IPS DF 19.7 (cell line): ENCODE measurements at regions not wholly inside any gene's neighbourhood (a gene's known extent, or its start where the extent isn't known, plus 50 kb on each side); places are given as distances from the start of the nearest gene placed in this dataset.

ENCODE experiments used
- DNase-seq: peaks from one replicate; pipeline ENCODE4 v3.0.0-alpha.2; 2013; ENCODE audit warnings: low read depth, low spot score

DNA sequence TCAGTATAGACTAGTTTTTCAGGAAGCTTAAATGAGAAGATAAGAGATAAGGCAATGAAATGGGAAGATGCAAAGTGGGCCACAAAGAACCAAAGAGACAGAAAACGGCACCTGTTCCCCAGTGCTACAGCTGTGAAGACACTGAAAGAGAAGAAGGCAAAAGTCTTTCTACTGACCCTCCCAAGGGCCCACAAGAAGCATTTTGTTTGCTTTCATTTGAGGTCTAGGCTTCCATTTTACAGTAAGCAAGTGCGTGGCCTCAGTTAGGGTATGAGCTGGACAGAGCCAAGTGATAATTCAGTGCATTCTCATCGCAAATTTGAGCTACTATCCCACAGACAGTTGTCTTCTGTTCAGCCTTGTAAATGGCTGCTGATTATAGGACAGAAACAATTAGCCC, 53.4 kb upstream of the STK17B start:
- no peak for DNase-seq

DNA sequence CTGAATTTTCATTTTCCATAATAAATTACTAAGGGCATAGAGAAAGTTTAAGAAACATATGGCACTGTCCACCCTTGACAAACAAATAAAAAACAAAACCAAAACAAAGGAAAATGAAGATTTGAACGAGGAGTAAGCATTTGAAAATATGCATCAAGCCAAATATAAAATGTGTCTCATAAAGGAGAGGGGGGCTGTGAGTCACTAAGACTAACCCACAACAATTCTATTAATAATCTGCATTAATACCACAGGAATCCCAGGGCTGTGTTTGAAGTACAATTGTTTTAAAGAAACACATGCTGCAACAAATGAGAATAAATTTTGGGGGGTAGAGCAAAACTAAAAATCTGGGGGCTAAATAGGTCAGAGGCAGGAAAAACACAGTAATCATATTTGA, 53.8 kb upstream of the STK17B start:
- DNase-seq = no peak

- DNase-seq = no peak
Observed at GRCh38 chr2:196226058-196226706, 54.8 kb upstream of the STK17B start.

DNA sequence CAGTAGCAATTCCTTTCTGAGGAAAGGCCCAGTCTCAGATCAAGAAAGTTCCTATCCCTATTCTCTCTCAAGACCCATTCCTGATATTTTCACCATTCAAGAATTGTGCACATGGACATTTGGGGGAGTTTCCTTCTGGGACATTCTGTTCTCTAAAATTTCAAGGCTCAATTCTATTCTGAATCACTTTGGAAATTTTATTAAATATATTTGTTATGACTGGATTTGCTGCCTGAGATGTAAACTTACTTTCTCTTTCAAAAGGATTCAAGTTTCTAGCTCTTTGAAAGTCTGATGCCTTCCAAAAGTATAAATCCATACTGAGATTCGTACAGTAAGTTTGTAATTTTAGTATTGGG, 55.3 kb upstream of the STK17B start:
- no peak for DNase-seq

DNA sequence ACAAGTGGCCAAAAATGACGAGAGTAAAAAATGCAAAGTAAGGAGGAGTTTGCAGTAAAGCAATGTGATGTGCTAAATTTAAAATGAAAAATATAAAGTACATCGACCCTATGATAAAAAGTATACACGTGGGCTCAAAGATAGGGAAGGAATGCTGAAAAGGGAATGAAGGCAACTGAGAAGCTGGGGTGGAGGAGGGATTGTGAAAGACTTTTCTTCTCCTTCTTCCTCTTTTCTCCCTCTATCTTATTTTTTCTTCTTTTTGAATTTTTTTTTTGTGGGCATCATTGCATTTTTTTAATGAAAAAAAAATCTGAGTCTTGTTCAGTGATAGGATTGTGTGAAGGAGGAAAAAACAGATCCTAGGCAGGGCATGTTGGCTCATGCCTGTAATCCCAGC, 57.6 kb upstream of the STK17B start:
- DNase-seq = no peak

- no peak for DNase-seq
Observed at GRCh38 chr2:196230061-196230854, 58.9 kb upstream of the STK17B start.

GRCh38 chr2:196233021-196233804, 61.8 kb upstream of the STK17B start:
- no peak for DNase-seq

- DNase-seq = no peak
Observed at GRCh38 chr2:196233805-196234475, 62.6 kb upstream of the STK17B start.

GRCh38 chr2:196234672-196235071, 63.3 kb upstream of the STK17B start:
- no peak for DNase-seq

GRCh38 chr2:196238836-196239380, 67.5 kb upstream of the STK17B start:
- no peak for DNase-seq

DNA sequence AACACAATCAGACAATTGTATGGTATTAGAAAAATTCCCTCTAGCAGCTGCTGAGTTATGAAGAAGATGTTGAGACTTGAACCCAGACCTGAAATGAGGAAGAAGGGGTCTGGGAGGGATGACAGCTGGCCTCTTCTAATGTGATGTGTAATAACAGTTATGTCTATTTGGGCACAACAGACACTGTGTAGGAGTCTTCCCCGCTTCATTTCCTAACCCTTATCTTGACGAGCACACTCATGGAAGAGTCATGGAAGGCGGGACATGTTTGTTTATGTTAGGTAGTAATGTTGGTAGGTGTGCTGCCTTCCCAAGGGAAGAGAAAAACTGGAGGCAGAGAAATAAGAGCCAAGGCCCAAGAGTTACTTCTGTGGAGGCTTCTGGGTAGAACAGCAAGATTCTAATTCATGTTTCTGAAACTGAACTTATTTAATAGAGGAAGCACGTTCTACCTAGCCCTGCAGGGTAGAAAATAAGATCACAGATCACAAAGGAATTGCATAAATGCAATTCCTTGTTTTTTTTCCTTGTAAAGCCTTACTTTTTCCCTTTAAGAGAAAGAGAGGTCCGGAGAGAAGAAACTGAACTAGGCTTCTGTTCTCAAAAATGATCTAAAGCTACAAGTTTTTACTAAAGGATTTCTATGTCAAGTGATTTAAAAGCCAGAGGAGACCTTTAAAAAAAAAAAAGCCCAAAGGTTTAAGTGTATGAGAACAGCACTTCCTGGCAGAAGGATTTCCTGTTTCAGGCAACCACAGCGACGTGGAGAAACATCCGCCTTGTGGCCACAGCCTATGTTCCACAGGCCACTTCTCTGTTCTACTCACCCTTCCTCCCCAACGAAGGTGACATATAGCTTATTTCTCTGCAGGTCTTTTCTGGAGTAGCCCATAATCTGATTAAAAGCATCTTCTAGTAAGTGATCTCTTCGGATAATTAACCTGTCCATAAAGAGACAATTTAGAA, 68.5 kb upstream of the STK17B start:
- no peak for DNase-seq

- no peak for DNase-seq
Observed at GRCh38 chr2:196241175-196241574, 69.8 kb upstream of the STK17B start.

DNA sequence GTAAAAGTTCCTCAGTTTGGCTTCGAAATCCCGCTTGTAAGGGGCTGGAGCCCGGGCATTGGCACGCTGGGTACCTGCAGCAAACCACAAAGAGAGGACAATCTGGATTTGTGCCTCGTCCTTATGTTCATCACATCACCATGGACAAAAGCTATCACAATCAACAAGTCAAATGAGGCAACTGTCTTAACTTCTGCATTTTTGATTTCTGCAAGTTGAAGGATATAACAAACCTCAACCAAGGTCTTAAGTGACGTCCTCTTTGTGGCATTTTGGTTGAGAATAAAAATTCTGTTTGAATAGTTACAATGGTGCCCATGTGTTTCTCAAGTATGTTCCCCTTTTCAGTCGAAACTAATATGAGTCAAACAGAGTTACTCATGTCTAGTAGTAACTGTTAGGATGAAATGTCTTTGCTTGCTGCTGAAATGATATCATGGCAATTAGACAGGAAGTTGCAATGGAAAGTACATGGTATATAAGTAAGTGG, 70.8 kb upstream of the STK17B start:
- no peak for DNase-seq

- DNase-seq = no peak
Observed at GRCh38 chr2:196244516-196244915, 73.1 kb upstream of the STK17B start.

DNA sequence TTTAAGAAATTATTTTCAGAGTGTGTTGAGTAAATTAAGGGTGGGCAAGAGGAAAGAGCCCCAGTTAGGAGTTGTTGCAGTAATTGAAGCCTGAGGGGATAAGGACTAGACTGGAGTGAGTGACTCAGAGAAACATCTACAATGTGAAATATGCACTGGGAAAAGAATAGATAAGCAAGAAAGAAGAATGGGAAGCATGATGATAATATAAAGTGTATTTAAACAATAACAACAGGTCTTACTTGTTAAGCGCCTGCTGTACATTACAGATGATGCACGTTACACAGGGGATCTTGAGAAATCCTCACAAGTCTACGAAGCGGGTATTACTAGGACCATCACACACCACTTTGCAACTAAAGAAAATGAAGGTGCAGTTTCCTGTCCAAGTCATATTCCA, 73.6 kb upstream of the STK17B start:
- DNase-seq = no peak

- no peak for DNase-seq
Observed at GRCh38 chr2:196245378-196246140, 74.2 kb upstream of the STK17B start.

DNA sequence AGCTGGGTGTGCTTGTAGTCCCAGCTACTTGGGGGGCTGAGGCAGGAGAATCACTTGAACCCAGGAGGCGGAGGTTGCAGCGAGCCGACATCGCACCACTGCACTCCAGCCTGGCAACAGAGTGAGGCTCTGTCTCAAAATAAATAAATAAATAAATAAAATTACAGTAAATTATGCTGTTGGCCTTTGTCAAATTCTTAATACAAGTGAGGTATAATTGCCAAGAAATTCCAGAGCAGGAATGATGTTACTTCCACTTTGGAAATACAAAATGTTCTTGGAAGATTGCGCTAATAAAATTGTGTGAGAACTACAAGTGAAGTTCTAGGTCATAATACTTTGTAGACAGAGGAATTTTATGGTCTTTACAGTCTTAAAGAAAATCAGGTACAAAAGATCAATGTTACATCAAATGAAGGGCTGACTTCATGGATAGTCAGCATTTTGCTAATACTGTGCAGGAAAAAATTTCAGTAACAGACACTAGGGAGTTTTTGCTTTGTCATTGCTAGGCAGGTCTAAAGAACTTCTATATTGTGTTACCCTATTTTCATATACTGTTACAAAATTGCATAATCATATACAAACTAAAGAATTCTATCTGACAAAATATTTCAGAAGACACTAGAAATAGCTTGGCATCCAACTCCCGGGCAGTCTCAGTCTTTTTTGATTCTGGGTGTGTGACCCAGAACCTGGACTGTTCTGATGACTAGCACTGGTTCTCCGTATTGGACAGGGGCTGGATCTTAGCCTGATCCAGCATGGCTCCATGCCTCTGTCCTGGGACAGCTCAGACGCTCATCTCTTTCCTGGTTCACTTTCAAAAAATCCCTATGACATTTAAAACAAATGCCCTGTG, 76.0 kb upstream of the STK17B start:
- DNase-seq = no peak

DNA sequence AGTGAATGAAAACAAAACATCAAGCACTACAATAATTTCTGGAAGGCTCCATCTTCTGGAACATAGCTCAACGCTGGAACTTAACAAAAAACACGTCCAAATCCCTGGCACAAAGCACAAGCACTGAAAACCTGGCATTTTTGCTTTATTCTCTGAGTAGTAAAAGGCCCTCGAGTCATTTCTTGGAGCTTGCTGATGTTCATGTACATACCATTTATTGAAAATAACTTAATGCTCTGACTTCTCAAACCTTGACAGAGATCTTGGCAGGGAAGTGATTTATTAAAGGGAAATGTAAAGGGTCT, 76.5 kb upstream of the STK17B start:
- DNase-seq = no peak
